HFFc6 (cell line): ENCODE measurements at regions not wholly inside any gene's neighbourhood (a gene's known extent, or its start where the extent isn't known, plus 50 kb on each side); places are given as distances from the start of the nearest gene placed in this dataset.
"Not testable (repeated sequence)": the region's sequence is repeated elsewhere in the genome, so short reads cannot be mapped to it uniquely, and the experiment has no call there.

Source experiments
- DNase-seq: peaks from one replicate; pipeline ENCODE4 v3.0.0-alpha.2; 2018
- H3K27ac Mint-ChIP-seq: 2 replicates; pipeline ENCODE4 v1.8.0; 2020; ENCODE audit warnings: mild to moderate bottlenecking, mixed read lengths
- H3K27me3 Mint-ChIP-seq: 2 replicates; pipeline ENCODE4 v1.8.0; 2021; ENCODE audit warnings: mild to moderate bottlenecking, moderate library complexity, mixed read lengths; ENCODE audit not compliant: insufficient read depth
- H3K36me3 Mint-ChIP-seq: 2 replicates; pipeline ENCODE4 v1.8.0; 2021; ENCODE audit warnings: low read depth, mixed read lengths
- H3K4me1 Mint-ChIP-seq: 2 replicates; pipeline ENCODE4 v1.8.0; 2020; ENCODE audit warnings: low read depth, mixed read lengths
- H3K4me3 Mint-ChIP-seq: 2 replicates; pipeline ENCODE4 v1.8.0; 2020; ENCODE audit warnings: mild to moderate bottlenecking, moderate library complexity, mixed read lengths
- H3K9me3 Mint-ChIP-seq: 2 replicates; pipeline ENCODE4 v1.8.0; 2020; ENCODE audit warnings: mild to moderate bottlenecking, mixed read lengths
- CTCF ChIP-seq: fragments of 200-600 bp; sonication (generic); IDR thresholded peaks from 2 replicates; pipeline ENCODE4 v1.5.0; 2021; ENCODE audit warnings: antibody characterized with exemption, mild to moderate bottlenecking

GRCh38 chr16:35154627-35155026 is 1695.2 kb downstream of the TP53TG3F start:
- DNase-seq, result no peak
- no peak overlapping the region for H3K27ac Mint-ChIP-seq
- no peaks in the 10 kb centered on the region; the same call in 1 of the 2 replicates for H3K27me3 Mint-ChIP-seq
- no peaks in the 10 kb centered on the region for H3K36me3 Mint-ChIP-seq
- TF ChIP-seq CTCF, result no peak
- H3K9me3 Mint-ChIP-seq, result peaks cover 38% of the 10 kb centered on the region
- no peak overlapping the region for H3K4me3 Mint-ChIP-seq
- no peaks in the 10 kb centered on the region for H3K4me1 Mint-ChIP-seq

GRCh38 chr16:35157549-35157948 is 1698.1 kb downstream of the TP53TG3F start:
- not testable (repeated sequence) for DNase-seq, H3K27me3 Mint-ChIP-seq
- H3K9me3 Mint-ChIP-seq, result peaks cover 19% of the 10 kb centered on the region

GRCh38 chr16:35169324-35169723 is 1709.9 kb downstream of the TP53TG3F start:
- H3K36me3 Mint-ChIP-seq, H3K27ac Mint-ChIP-seq, H3K4me3 Mint-ChIP-seq, H3K4me1 Mint-ChIP-seq, H3K27me3 Mint-ChIP-seq, DNase-seq: not testable (repeated sequence)
- H3K9me3 Mint-ChIP-seq, result peaks cover 41% of the 10 kb centered on the region

More at GRCh38 chr16:35157549-35157948, 1698.1 kb downstream of the TP53TG3F start:
- not testable (repeated sequence) for H3K27ac Mint-ChIP-seq, H3K36me3 Mint-ChIP-seq, H3K4me3 Mint-ChIP-seq, H3K4me1 Mint-ChIP-seq

GRCh38 chr16:35170061-35170460 is 1710.6 kb downstream of the TP53TG3F start:
- not testable (repeated sequence) for DNase-seq, H3K36me3 Mint-ChIP-seq, H3K4me3 Mint-ChIP-seq, H3K27ac Mint-ChIP-seq, H3K4me1 Mint-ChIP-seq, H3K27me3 Mint-ChIP-seq
- H3K9me3 Mint-ChIP-seq, result peaks cover 34% of the 10 kb centered on the region

- H3K27ac Mint-ChIP-seq, result no peak overlapping the region
- DNase-seq, result no peak
- H3K4me3 Mint-ChIP-seq, result no peak overlapping the region
- H3K36me3 Mint-ChIP-seq, result no peaks in the 10 kb centered on the region
- H3K4me1 Mint-ChIP-seq, result no peaks in the 10 kb centered on the region
- TF ChIP-seq CTCF, result no peak
- no peaks in the 10 kb centered on the region for H3K27me3 Mint-ChIP-seq
- H3K9me3 Mint-ChIP-seq, result peaks cover 31% of the 10 kb centered on the region
Observed at GRCh38 chr16:35170610-35171009, 1711.2 kb downstream of the TP53TG3F start.

- no peaks in the 10 kb centered on the region for H3K4me1 Mint-ChIP-seq
- H3K36me3 Mint-ChIP-seq, result no peaks in the 10 kb centered on the region
- H3K27ac Mint-ChIP-seq, result no peak overlapping the region
- TF ChIP-seq CTCF, result no peak
- H3K9me3 Mint-ChIP-seq, result peaks cover 30% of the 10 kb centered on the region
- no peak for DNase-seq
- no peaks in the 10 kb centered on the region for H3K27me3 Mint-ChIP-seq
- no peak overlapping the region for H3K4me3 Mint-ChIP-seq
Observed at GRCh38 chr16:35171106-35171505, 1711.7 kb downstream of the TP53TG3F start.

GRCh38 chr16:35173295-35173694 is 1713.9 kb downstream of the TP53TG3F start:
- no peak for TF ChIP-seq CTCF
- Mint-ChIP-seq H3K27me3 (no peaks in the 10 kb centered on the region), H3K36me3 (no peaks in the 10 kb centered on the region), H3K9me3 (peaks cover 32% of the 10 kb centered on the region), H3K4me3 (no peak overlapping the region), H3K27ac (no peak overlapping the region), H3K4me1 (no peaks in the 10 kb centered on the region)
- DNase-seq, result no peak
